GM23338 (cell line): ENCODE measurements at regions not wholly inside any gene's neighbourhood (a gene's known extent, or its start where the extent isn't known, plus 50 kb on each side); places are given as distances from the start of the nearest gene placed in this dataset.

ENCODE experiments used
- ATAC-seq: fragments of 200-7000 bp; cut with Tn5 transposase; 3 replicates; pipeline ENCODE4 v1.9.1; 2020
- DNase-seq: peaks from one replicate; pipeline ENCODE4 v3.0.0-alpha.2; 2015; ENCODE audit warnings: low spot score
- H2AFZ ChIP-seq: fragments of 200-600 bp; sonication (generic); 2 replicates; pipeline ENCODE4 v1.8.0; 2016; ENCODE audit warnings: antibody characterized with exemption, mild to moderate bottlenecking, moderate library complexity
- H3F3A ChIP-seq: fragments of 200-600 bp; sonication (generic); replicated peaks from 2 replicates; pipeline ENCODE4 v1.8.0; 2017; ENCODE audit warnings: antibody characterized with exemption, mixed run types, low read depth
- H3K27ac ChIP-seq: fragments of 200-600 bp; sonication (generic); 2 replicates; pipeline ENCODE4 v1.6.1; 2016; ENCODE audit warnings: low read depth
- H3K27me3 ChIP-seq: fragments of 200-600 bp; sonication (generic); 2 replicates; pipeline ENCODE4 v1.8.0; 2016; ENCODE audit warnings: mild to moderate bottlenecking, mixed run types, moderate library complexity; ENCODE audit not compliant: insufficient read depth
- H3K36me3 ChIP-seq: fragments of 200-600 bp; sonication (generic); 2 replicates; pipeline ENCODE4 v1.8.0; 2016; ENCODE audit warnings: mild to moderate bottlenecking; ENCODE audit not compliant: insufficient read depth
- H3K4me1 ChIP-seq: fragments of 200-600 bp; sonication (generic); 2 replicates; pipeline ENCODE4 v1.8.0; 2016; ENCODE audit warnings: mild to moderate bottlenecking, moderate library complexity; ENCODE audit not compliant: insufficient read depth
- H3K4me2 ChIP-seq: fragments of 200-600 bp; sonication (generic); 2 replicates; pipeline ENCODE4 v1.7.1; 2017; ENCODE audit warnings: mixed run types
- H3K4me3 ChIP-seq: fragments of 200-600 bp; sonication (generic); 2 replicates; pipeline ENCODE4 v1.6.1; 2016; ENCODE audit warnings: mixed run types
- H3K79me2 ChIP-seq: fragments of 200-600 bp; sonication (generic); replicated peaks from 2 replicates; pipeline ENCODE4 v1.8.0; 2017; ENCODE audit warnings: mild to moderate bottlenecking; ENCODE audit not compliant: insufficient read depth
- H3K9me2 ChIP-seq: fragments of 200-600 bp; sonication (generic); 2 replicates; pipeline ENCODE4 v1.8.0; 2017; ENCODE audit not compliant: insufficient read depth
- H4K20me1 ChIP-seq: fragments of 200-600 bp; sonication (generic); replicated peaks from 2 replicates; pipeline ENCODE4 v1.8.0; 2017; ENCODE audit warnings: mild to moderate bottlenecking; ENCODE audit not compliant: insufficient read depth
- H3K27ac Mint-ChIP-seq: 2 replicates; pipeline ENCODE4 v1.8.0; 2020; ENCODE audit warnings: inconsistent platforms, mild to moderate bottlenecking, moderate library complexity, mixed read lengths
- H3K27me3 Mint-ChIP-seq: 3 replicates; pipeline ENCODE4 v1.8.0; 2022; ENCODE audit warnings: low read depth, mild to moderate bottlenecking, moderate library complexity, mixed read lengths, inconsistent platforms; ENCODE audit not compliant: insufficient read depth, poor library complexity
- H3K36me3 Mint-ChIP-seq: 3 replicates; pipeline ENCODE4 v1.8.0; 2021; ENCODE audit warnings: low read depth, mild to moderate bottlenecking, inconsistent platforms, moderate library complexity, mixed read lengths
- H3K4me1 Mint-ChIP-seq: 3 replicates; pipeline ENCODE4 v1.8.0; 2020; ENCODE audit warnings: mild to moderate bottlenecking, inconsistent platforms, mixed read lengths
- H3K4me3 Mint-ChIP-seq: 3 replicates; pipeline ENCODE4 v1.8.0; 2021; ENCODE audit warnings: moderate library complexity, mild to moderate bottlenecking, inconsistent platforms, mixed read lengths
- H3K9me3 Mint-ChIP-seq: 3 replicates; pipeline ENCODE4 v1.8.0; 2020; ENCODE audit warnings: moderate library complexity, mild to moderate bottlenecking, inconsistent platforms, mixed read lengths
- ETS1 ChIP-seq: IDR thresholded peaks from 2 replicates; pipeline ENCODE4 v1.6.1; 2016; ENCODE audit warnings: antibody characterized with exemption
- EZH2phosphoT487 ChIP-seq: fragments of 200-600 bp; sonication (generic); IDR thresholded peaks from one replicate; pipeline ENCODE4 v1.8.1; 2018; ENCODE audit warnings: antibody characterized with exemption; ENCODE audit not compliant: unreplicated experiment
- STAT1 ChIP-seq: IDR thresholded peaks from one replicate; pipeline ENCODE4 v1.6.1; 2016; ENCODE audit warnings: antibody characterized with exemption; ENCODE audit not compliant: unreplicated experiment
- ZNF331 ChIP-seq: fragments of 250-450 bp; sonication (Bioruptor Pico); IDR thresholded peaks from 2 replicates; pipeline ENCODE4 v1.5.0; 2020; ENCODE audit warnings: low read depth, mild to moderate bottlenecking, moderate library complexity
- TF ChIP-seq, protein P1 (sequence below): fragments of 250-450 bp; sonication (Bioruptor Pico); IDR thresholded peaks from 2 replicates; pipeline ENCODE4 v1.5.0; 2020; ENCODE audit warnings: mild to moderate bottlenecking, moderate library complexity
- TF ChIP-seq, protein P2 (sequence below), 2 experiments: fragments of 200-600 bp in 1 of 2; sonication (generic) in 1 of 2; conservative IDR thresholded peaks; 2 replicates each; pipeline versions ENCODE4 v1.5.1 to v1.6.1; 2016 to 2017; ENCODE audit warnings: antibody characterized with exemption in 2 of 2, low read depth in 2 of 2, mild to moderate bottlenecking in 2 of 2, moderate library complexity in 1 of 2

DNA sequence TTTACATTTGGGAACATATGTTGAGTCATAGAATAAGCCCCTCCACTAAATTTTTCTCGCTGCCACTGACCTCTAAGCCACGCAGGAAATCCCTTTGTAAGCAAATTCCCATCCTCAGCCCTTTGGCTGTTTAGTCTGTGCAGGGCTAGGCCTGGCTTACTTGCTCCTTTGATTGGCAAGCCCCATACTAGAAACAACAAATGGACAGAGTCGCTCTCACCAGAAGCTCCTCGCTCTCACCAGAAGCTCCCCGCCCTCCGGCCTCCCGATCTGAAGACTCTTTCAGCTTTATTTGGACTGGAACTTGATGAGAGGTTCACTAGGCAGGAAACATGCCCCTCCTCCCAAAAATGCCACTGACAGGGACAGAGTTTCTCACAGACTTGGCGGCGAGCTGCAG lies 149.2 kb upstream of the EXOC2 start:
- no peak overlapping the region for H2AFZ ChIP-seq
- no peaks in the 10 kb centered on the region for H3F3A ChIP-seq
- Mint-ChIP-seq H3K36me3 (peaks cover 13% of the 10 kb centered on the region; the same call in 2 of the 3 replicates), H3K9me3 (peaks cover 15% of the 10 kb centered on the region), H3K27me3 (peaks cover 5% of the 10 kb centered on the region), H3K27ac (no peak overlapping the region), H3K4me3 (no peak overlapping the region), H3K4me1 (peaks cover 14% of the 10 kb centered on the region; the same call in 2 of the 3 replicates)
- H3K79me2 ChIP-seq, result no peaks in the 10 kb centered on the region
- no peaks in the 10 kb centered on the region for H4K20me1 ChIP-seq
- no peak for ATAC-seq
- TF ChIP-seq, protein P1, sequence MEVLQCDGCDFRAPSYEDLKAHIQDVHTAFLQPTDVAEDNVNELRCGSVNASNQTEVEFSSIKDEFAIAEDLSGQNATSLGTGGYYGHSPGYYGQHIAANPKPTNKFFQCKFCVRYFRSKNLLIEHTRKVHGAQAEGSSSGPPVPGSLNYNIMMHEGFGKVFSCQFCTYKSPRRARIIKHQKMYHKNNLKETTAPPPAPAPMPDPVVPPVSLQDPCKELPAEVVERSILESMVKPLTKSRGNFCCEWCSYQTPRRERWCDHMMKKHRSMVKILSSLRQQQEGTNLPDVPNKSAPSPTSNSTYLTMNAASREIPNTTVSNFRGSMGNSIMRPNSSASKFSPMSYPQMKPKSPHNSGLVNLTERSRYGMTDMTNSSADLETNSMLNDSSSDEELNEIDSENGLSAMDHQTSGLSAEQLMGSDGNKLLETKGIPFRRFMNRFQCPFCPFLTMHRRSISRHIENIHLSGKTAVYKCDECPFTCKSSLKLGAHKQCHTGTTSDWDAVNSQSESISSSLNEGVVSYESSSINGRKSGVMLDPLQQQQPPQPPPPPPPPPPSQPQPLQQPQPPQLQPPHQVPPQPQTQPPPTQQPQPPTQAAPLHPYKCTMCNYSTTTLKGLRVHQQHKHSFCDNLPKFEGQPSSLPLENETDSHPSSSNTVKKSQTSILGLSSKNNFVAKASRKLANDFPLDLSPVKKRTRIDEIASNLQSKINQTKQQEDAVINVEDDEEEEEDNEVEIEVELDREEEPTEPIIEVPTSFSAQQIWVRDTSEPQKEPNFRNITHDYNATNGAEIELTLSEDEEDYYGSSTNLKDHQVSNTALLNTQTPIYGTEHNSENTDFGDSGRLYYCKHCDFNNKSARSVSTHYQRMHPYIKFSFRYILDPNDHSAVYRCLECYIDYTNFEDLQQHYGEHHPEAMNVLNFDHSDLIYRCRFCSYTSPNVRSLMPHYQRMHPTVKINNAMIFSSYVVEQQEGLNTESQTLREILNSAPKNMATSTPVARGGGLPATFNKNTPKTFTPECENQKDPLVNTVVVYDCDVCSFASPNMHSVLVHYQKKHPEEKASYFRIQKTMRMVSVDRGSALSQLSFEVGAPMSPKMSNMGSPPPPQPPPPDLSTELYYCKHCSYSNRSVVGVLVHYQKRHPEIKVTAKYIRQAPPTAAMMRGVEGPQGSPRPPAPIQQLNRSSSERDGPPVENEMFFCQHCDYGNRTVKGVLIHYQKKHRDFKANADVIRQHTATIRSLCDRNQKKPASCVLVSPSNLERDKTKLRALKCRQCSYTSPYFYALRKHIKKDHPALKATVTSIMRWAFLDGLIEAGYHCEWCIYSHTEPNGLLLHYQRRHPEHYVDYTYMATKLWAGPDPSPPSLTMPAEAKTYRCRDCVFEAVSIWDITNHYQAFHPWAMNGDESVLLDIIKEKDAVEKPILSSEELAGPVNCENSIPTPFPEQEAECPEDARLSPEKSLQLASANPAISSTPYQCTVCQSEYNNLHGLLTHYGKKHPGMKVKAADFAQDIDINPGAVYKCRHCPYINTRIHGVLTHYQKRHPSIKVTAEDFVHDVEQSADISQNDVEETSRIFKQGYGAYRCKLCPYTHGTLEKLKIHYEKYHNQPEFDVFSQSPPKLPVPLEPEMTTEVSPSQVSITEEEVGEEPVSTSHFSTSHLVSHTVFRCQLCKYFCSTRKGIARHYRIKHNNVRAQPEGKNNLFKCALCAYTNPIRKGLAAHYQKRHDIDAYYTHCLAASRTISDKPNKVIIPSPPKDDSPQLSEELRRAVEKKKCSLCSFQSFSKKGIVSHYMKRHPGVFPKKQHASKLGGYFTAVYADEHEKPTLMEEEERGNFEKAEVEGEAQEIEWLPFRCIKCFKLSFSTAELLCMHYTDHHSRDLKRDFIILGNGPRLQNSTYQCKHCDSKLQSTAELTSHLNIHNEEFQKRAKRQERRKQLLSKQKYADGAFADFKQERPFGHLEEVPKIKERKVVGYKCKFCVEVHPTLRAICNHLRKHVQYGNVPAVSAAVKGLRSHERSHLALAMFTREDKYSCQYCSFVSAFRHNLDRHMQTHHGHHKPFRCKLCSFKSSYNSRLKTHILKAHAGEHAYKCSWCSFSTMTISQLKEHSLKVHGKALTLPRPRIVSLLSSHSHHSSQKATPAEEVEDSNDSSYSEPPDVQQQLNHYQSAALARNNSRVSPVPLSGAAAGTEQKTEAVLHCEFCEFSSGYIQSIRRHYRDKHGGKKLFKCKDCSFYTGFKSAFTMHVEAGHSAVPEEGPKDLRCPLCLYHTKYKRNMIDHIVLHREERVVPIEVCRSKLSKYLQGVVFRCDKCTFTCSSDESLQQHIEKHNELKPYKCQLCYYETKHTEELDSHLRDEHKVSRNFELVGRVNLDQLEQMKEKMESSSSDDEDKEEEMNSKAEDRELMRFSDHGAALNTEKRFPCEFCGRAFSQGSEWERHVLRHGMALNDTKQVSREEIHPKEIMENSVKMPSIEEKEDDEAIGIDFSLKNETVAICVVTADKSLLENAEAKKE (CRISPR knock-in tag), result no peak
- TF ChIP-seq ZNF331 (CRISPR knock-in tag) (no peak), STAT1 (no peak), ETS1 (no peak), EZH2phosphoT487 (no peak)
- TF ChIP-seq, protein P2, sequence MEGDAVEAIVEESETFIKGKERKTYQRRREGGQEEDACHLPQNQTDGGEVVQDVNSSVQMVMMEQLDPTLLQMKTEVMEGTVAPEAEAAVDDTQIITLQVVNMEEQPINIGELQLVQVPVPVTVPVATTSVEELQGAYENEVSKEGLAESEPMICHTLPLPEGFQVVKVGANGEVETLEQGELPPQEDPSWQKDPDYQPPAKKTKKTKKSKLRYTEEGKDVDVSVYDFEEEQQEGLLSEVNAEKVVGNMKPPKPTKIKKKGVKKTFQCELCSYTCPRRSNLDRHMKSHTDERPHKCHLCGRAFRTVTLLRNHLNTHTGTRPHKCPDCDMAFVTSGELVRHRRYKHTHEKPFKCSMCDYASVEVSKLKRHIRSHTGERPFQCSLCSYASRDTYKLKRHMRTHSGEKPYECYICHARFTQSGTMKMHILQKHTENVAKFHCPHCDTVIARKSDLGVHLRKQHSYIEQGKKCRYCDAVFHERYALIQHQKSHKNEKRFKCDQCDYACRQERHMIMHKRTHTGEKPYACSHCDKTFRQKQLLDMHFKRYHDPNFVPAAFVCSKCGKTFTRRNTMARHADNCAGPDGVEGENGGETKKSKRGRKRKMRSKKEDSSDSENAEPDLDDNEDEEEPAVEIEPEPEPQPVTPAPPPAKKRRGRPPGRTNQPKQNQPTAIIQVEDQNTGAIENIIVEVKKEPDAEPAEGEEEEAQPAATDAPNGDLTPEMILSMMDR (conservative IDR thresholded peaks at IDR 0.05; ENCODE audit: low read depth in 2 of 2), result no peak
- H3K4me1 ChIP-seq, result no peaks in the 10 kb centered on the region; the same call in 1 of the 2 replicates
- H3K27me3 ChIP-seq, result no peaks in the 10 kb centered on the region
- H3K4me2 ChIP-seq, result no peak overlapping the region
- H3K36me3 ChIP-seq, result no peaks in the 10 kb centered on the region
- H3K9me2 ChIP-seq, result 0 out of 2 replicates have a peak, but pooled peaks cover 6% of the 10 kb centered on the region
- no peak overlapping the region for H3K27ac ChIP-seq
- no peak for DNase-seq
- H3K4me3 ChIP-seq, result no peak overlapping the region
